ENCODE measurements at regions not wholly inside any gene's neighbourhood (a gene's known extent, or its start where the extent isn't known, plus 50 kb on each side); places are given as distances from the start of the nearest gene placed in this dataset.

DNA sequence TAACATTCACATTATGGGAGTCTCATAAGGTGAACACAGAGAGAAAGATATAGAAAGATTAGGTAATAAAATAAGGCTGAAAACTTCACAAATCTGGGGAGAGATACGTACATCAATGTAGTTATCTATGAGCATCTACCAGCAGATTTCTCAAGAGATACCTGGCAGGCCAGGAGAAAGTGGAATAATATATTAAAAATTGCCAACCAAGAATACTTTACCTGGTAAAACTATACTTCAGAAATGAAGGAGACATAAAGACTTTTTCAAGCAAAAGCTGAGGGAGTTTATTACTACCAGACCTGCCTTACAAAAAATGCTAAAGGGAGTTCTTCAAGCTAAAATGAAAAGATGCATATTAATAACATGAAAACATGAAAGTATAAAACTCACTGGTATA, 78.8 kb upstream of the COMTD1 start:
- H3K4me1 Mint-ChIP-seq = no peaks in the 10 kb centered on the region
- H3K27ac Mint-ChIP-seq = no peak overlapping the region
- H3K27me3 Mint-ChIP-seq (ENCODE audit: low read depth) = peaks cover 13% of the 10 kb centered on the region
- H3K9me3 Mint-ChIP-seq = peaks cover 54% of the 10 kb centered on the region
- no peak for DNase-seq (ENCODE audit: low spot score in 2 of 2, unreplicated experiment in 2 of 2)
- no peak overlapping the region for H3K4me3 Mint-ChIP-seq
- peaks cover 2% of the 10 kb centered on the region for H3K36me3 Mint-ChIP-seq
- TF ChIP-seq, protein P1, sequence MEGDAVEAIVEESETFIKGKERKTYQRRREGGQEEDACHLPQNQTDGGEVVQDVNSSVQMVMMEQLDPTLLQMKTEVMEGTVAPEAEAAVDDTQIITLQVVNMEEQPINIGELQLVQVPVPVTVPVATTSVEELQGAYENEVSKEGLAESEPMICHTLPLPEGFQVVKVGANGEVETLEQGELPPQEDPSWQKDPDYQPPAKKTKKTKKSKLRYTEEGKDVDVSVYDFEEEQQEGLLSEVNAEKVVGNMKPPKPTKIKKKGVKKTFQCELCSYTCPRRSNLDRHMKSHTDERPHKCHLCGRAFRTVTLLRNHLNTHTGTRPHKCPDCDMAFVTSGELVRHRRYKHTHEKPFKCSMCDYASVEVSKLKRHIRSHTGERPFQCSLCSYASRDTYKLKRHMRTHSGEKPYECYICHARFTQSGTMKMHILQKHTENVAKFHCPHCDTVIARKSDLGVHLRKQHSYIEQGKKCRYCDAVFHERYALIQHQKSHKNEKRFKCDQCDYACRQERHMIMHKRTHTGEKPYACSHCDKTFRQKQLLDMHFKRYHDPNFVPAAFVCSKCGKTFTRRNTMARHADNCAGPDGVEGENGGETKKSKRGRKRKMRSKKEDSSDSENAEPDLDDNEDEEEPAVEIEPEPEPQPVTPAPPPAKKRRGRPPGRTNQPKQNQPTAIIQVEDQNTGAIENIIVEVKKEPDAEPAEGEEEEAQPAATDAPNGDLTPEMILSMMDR (IDR thresholded peaks at IDR 0.05; ENCODE audit: unreplicated experiment) = no peak

DNA sequence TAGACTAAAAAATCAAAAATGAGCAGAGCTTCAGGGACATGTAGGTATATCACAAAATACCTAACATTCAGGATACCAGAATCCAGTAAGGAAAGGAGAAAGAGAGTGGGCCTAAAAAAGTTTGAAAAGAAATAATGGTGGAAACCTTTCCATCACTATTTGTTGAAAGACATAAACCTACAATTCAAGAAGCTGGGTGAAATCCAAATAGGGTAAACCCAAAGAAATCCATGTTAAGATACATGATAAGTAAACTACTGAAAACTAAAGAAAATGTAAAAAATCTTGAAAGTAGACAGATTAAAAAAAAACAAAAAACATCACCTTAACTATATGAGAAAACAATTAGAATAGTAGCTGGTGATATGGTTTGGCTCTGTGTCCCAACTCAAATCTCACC, 76.7 kb upstream of the COMTD1 start:
- Mint-ChIP-seq H3K36me3 (peaks cover 8% of the 10 kb centered on the region), H3K9me3 (peaks cover 56% of the 10 kb centered on the region), H3K4me1 (no peaks in the 10 kb centered on the region), H3K27me3 (ENCODE audit: low read depth) (peaks cover 20% of the 10 kb centered on the region), H3K4me3 (no peak overlapping the region), H3K27ac (no peak overlapping the region)
- TF ChIP-seq, protein P1 (IDR thresholded peaks at IDR 0.05; ENCODE audit: unreplicated experiment) = no peak
- no peak for DNase-seq (ENCODE audit: low spot score in 2 of 2, unreplicated experiment in 2 of 2)

DNA sequence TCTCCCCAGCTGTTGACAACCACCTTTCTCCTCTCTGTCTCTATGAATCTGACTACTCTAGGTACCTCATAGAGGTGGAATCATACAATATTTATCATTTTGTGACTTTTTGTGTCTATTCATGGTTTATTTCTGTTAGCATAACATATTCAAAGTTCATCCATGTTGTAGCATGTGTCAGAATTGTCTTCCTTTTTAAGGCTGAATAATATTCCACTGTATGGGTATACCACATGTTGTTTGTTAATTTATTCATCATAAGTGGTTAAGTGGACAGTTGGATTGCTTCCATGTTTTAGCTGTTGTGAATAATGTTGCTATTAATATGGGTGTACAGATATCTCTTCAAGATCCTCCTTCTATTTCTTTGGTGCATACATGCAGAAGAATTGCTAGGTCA, 69.9 kb upstream of the COMTD1 start:
- Mint-ChIP-seq H3K9me3 (peaks cover 61% of the 10 kb centered on the region), H3K4me1 (no peaks in the 10 kb centered on the region), H3K36me3 (peaks cover 25% of the 10 kb centered on the region), H3K27me3 (ENCODE audit: low read depth) (peaks cover 15% of the 10 kb centered on the region), H3K27ac (no peak overlapping the region), H3K4me3 (no peak overlapping the region)
- TF ChIP-seq, protein P1 (IDR thresholded peaks at IDR 0.05; ENCODE audit: unreplicated experiment) = no peak
- no peak for DNase-seq (ENCODE audit: low spot score in 2 of 2, unreplicated experiment in 2 of 2)

DNA sequence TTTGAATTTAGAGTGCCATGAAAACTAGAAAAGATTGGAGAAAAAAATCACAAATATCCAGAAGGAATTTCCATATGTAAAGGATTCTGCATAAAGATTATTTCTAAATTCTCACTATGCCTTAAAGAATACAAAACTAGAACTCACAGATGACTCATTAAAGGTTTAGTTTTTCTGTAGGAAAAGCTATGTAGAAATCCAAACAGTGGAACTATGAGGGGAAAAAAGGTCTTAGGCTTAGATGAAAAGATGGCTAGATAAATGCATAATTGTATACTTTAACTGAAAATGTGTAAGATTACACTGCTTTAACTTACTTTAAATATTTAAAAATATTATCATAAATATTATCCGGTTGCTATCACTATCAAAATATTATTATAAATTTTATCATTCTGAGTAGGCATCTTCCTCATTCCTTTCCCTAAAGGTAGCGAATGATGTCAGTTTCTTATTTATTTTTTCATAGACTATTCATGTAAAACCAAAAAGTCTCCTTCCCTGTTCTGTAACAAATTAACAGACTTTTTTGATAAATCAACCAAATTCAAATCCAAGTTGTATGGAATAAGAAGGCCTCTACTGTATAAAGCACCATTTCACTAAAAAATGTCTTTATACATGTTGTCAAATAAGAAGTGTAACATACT, 69.1 kb upstream of the COMTD1 start:
- no peaks in the 10 kb centered on the region for H3K4me1 Mint-ChIP-seq
- peaks cover 61% of the 10 kb centered on the region for H3K9me3 Mint-ChIP-seq
- H3K27ac Mint-ChIP-seq = no peak overlapping the region

DNA sequence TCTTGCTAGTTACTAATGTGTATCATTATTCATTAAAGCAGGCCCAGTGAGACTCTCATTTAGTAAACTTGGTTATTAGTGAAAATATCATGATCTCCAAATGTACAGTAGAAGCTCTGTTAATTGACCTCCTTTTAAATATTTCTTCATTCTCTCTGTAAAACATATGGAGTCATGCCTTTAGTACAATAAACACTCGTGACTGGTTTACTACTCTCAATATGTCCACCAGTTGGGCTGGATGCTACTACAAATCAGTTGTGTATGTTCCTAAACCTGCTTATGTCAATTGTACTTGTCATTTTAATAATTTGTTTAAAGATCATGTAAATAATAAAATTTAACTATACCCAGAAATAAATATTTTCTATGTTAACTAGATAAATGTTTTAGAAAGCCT, 68.6 kb upstream of the COMTD1 start:
- Mint-ChIP-seq H3K9me3 (peaks cover 61% of the 10 kb centered on the region), H3K4me1 (no peaks in the 10 kb centered on the region), H3K4me3 (no peak overlapping the region), H3K27me3 (ENCODE audit: low read depth) (peaks cover 6% of the 10 kb centered on the region), H3K36me3 (peaks cover 29% of the 10 kb centered on the region), H3K27ac (no peak overlapping the region)
- TF ChIP-seq, protein P1 (IDR thresholded peaks at IDR 0.05; ENCODE audit: unreplicated experiment) = no peak
- no peak for DNase-seq (ENCODE audit: low spot score in 2 of 2, unreplicated experiment in 2 of 2)

More for the DNA sequence above, 69.1 kb upstream of the COMTD1 start:
- TF ChIP-seq, protein P1 (IDR thresholded peaks at IDR 0.05; ENCODE audit: unreplicated experiment) = no peak
- no peak overlapping the region for H3K4me3 Mint-ChIP-seq
- H3K36me3 Mint-ChIP-seq = peaks cover 27% of the 10 kb centered on the region
- DNase-seq (ENCODE audit: low spot score in 2 of 2, unreplicated experiment in 2 of 2) = no peak
- H3K27me3 Mint-ChIP-seq (ENCODE audit: low read depth) = peaks cover 9% of the 10 kb centered on the region

Data from mesothelial cell of epicardium (in vitro differentiated cells).